HG03103 (cell line): ENCODE measurements at regions not wholly inside any gene's neighbourhood (a gene's known extent, or its start where the extent isn't known, plus 50 kb on each side); places are given as distances from the start of the nearest gene placed in this dataset.

Experiments used
- ATAC-seq: cut with Tn5 transposase; IDR thresholded peaks from one replicate; pipeline ENCODE4 v1.9.1; 2021; ENCODE audit warnings: low read depth; ENCODE audit not compliant: unreplicated experiment

DNA sequence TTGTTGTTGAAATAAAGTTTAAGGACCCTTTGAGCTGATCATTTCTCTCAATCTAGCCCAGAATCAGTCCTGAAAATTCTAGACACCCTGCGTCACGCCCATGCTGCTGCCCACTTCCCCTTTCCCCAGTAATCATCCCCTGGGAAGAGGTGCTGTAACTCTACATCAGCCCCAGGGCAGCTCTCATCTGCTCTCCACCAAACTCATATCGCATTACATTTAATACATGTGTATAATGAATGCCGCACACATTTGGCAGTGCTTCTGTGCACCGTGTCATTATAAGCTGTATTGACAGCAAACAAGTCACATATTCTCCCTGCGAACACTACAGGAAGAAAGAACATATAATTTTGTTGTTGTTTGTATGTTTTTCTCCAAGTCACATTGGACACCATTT, 539.7 kb upstream of the DAB1 start:
- no peak for ATAC-seq

DNA sequence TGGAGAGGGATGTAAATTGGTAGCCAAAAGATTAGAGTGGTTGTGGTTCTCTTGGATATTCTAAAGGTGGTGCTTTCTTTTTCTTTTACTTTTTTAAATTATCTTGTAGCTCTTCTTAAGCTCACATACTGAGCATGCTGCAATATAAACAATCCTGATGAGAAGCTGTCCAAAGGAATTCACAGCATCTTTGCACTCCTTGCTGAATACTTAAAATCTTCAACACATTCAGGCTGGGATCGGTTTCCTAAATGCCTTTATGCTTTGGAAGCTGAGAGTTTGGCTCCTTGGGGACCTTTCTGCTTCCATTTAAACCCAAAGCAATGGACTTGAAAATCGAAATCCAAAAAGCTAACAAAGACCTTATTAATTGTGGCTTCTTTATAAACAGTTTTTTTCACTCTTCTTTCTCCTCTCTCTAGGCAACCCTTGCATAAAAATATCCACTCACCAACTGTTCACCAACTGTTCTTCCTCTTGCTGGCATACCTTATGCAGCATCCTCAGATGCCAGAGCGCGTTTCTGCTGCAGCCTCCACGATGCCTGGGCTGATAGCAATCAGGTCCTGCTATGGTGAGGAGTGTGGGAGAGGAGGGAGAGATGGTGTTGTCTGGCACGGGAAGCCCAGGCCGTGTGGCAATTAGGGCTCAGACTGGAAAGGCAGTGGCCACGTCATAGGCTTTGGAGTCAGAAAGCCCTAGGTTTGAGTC, 535.8 kb upstream of the DAB1 start:
- no peak for ATAC-seq

DNA sequence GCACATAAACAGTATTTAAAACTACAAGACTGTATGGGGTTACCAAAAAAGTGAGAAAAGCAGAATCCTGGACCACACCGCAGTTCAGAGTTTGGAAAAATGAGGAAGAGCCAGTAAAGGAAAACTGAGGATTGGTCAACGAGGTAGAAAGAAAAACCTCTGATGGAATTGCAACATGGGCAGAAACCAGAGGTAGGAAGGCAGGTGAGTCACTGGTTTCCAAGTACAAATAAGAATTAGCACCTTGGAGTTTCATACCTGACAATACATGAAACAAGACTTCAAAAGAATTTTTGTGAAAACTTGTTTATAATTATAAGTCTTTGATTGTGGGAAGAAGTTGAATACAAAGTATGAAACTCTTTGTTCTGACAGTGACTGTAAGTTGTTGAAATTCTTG, 533.7 kb upstream of the DAB1 start:
- no peak for ATAC-seq

DNA sequence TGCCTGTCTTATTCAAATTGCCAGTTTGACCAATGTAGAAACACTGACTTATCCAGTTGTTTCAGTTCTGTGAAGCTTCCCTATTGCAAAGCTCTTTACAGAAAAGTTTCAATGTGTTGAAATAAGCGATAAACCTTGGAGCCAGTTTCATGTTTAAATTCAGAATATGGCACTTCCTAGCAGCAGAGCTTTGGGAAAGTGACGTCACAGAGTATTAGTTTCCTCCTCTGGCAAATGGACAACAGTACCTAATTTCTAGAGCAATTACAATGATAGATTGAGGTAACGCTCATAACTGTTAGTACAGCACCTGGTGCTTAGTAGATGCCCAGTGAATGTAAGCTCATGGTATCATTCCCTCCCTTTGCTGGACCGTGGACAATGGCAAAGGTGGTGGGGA, 527.5 kb upstream of the DAB1 start:
- ATAC-seq: no peak

GRCh38 chr1:57949168-57949567, 525.3 kb upstream of the DAB1 start:
- ATAC-seq: no peak

- ATAC-seq: no peak
Observed at GRCh38 chr1:57947471-57947870, 523.6 kb upstream of the DAB1 start.

- ATAC-seq: no peak
Observed at GRCh38 chr1:57945045-57945444, 521.2 kb upstream of the DAB1 start.

DNA sequence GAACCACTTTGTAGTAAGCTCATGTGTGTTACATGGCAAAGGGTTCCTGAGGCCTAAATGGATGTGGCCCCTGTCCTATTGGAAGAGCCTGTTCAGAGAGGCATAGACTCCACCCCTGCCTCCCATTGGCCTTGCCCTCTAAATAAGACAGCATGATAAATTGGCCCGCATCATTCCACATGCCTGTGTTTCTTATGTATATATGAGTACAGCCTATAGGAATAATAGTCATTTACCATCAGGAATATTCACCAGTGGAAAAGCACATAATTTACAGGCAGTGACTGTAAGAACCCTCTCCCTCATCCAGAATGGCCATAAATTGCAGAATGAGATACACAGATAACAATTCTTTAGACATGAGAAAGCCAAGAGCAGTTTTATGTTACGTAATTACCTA, 519.5 kb upstream of the DAB1 start:
- no peak for ATAC-seq

DNA sequence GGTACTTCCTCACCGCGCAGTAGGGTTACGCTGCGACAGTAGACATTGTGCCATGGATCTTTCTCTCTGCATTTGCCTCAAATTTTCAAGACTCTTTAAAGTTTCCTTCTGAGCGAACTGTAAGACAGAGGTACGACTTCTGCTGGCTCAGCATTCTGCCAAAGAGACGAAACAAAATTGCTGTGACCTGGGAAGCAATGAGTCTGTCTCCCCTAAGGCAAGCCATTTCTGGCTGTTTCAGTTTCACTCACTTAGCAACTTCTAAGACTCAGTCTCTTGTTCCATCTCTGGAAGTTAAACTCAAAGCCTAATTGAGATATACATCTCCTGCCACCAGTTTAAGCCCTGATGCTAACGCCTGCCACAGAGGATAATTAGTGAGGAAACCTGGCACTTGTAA, 510.9 kb upstream of the DAB1 start:
- ATAC-seq: no peak

DNA sequence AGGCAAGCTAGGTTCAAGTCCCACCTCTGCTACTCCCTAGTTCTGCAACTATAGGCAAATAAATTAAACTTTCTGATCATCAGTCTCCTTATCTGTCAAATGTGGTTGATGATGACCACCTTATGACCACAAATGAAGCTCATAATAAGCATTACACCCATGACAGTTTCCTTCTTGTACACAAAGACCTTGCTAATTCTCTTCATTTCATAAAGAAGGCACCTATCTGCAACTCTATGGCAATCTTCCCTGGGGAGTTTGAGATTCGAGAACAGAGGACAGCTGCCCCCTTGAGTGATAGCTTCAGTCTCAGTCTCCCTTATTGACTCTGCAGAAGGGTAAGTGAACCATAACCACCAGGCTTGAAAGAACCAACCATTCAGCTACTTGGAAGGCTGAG, 503.1 kb upstream of the DAB1 start:
- ATAC-seq: no peak

DNA sequence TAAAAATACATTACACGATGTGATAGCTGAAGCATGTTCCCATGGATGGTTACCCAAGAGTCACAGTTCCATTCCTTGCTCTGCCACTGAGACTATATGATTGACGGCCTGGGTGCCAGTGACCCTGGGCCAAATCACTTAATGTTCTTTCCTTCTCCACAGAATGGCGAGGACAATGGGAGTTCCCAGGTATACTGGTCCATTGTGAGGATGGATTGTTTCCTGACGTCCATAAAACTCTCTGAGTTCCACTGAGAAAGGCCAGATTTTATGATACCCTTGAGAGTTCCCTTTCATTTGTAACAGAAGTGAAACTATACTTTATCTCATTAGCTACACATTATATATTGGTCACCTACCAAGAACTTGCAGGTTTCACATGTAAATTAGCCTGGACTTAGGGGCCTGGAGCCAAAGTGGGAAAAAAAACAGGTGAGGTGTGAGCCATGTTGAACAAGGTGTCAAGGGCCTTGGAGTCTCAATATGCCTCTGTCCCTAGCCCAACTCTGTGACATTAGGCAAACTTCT, 502.2 kb upstream of the DAB1 start:
- ATAC-seq: no peak

DNA sequence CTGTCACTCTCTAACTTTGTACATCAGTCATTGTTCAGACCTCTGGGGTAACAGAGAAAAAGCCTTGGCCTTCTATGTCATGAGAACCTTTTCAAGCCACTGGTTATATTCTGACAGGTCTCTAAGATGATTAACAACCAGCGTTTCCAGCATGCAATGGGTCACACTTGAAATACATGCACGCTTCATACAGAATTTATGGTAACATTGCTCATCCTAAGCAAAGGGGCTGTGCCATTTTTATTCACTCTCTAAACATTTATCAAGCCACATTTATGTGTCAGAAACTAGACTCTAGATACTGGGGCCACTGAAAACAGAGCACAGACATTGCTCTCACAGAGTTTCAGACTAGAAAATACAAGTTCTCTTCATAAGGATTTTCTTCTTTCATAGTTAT, 501.4 kb upstream of the DAB1 start:
- ATAC-seq: no peak

DNA sequence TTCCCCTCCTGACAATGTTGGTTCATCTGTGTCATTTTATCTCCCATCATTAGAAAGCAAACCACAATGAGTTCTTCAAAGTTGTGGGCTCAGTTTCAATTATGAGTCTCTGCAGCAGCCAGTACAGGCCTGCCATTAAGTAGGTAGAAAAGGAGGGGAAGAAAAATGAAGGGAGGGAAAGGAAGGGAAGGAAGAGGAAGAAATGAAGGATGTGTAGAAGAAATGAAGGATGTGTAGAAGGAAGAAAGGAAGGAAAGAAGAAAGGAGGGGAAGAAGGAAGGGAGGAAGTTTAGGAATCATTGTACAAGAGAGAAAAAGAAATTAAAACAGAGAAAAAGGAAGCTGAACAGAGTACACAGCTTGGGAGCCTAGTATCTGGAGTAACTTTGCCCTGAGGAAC, 498.3 kb upstream of the DAB1 start:
- ATAC-seq: no peak

DNA sequence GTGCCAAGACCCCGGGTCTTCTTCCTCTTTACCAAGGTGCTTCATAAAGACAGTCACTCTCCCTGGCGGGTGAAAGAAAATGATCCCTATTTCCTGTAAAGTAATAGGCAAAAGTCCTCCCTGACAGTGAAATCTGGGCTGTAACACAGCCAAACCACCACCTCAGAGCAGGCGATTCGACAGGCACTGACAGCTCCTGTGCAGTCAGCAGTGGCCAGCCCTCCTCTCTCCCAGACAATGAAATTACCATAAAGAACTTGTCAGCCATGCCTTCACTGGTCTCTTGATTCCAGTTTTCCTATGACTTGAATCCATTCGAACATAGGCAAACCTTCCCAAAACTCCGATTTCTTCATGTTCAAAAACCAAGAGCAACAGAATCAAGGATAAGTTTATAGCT, 492.2 kb upstream of the DAB1 start:
- ATAC-seq: no peak

DNA sequence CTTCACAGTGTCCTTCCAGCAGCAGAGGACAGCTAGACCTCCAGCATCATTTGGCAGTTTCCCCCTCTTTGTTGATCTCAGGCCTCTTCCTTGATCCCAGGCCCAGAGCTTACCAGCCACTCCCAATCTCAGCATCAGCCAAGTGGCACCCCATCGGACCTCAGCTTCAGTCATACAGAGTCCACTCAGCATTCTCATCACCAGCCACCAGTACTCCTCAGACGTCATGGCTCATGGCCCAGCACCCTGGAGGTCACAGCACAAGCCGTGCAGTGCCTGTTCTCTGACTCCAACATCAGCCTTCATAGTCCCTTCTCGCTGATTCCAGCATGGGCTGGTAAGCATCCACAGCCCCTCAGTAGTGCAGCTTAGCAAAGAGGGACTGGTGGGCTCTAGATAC, 487.6 kb upstream of the DAB1 start:
- ATAC-seq: no peak

- ATAC-seq: no peak
Observed at GRCh38 chr1:57910782-57911181, 486.9 kb upstream of the DAB1 start.

GRCh38 chr1:57910305-57910704, 486.4 kb upstream of the DAB1 start:
- ATAC-seq: no peak

DNA sequence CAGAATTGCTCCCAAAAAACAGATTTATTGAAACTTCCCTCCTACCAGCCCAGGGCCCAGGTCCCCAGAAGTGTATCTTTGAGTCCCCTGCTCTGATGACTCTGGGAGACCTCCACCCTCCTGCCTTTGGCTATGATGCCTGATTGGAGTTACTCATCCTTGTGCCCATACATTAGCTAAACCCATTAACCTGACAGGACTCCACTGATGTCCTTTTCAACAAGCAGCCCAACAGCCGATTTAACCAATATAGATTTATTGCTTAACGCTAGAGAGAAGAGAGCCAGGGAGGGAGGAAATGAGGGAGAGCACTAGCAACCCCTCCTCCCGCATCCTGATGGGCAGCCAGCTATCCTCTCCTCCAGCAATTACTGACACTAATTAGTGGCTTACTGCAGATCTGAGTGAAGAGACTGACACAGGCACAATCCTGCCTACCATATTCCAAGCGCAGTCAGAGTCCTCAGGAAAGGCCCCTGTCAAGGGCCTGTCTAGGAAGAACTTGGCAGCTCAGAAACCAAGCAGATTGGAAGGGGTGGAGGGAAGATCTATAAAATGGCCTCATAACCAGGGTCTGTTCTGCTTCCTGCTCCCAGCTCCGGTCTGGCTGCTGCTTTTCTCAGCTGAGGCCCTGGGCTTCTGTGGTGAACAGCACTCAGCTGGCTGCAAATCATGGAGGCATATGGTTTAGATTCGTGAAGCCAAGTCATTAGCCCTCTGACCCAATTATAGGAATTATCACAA, 484.5 kb upstream of the DAB1 start:
- ATAC-seq: no peak

DNA sequence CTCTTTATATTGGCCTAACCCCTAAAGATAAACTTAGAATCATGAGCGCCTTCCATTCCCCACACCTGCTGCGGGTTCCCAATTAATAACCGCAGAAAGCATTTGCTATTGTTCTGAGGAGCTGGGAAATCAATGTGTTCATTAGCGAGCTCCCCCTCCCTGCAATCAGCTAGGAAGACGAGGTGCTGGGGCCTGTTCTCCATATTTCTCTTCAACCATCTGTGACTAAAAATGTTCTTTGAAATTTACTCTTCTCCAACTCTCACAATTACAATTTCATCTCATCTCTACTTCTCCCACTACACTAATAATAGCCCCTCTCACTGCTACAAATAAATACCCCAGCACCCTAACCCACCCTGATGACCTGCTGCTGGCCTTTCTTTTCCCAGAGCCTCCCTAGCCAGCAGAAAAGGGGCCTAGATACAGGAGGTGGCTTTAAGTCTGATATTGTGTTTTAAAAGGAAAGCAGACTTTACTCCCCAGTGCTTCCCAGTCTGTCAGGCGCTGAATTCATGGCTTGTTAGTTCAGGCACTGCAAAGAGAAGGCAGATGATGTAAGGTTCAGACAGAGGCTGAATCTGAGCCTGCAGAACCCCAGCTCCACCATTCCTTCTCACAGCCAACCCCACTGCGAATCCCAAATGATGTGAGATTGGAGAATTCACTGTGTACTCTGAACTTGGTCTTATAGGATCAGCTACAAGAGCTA, 477.5 kb upstream of the DAB1 start:
- ATAC-seq: no peak

DNA sequence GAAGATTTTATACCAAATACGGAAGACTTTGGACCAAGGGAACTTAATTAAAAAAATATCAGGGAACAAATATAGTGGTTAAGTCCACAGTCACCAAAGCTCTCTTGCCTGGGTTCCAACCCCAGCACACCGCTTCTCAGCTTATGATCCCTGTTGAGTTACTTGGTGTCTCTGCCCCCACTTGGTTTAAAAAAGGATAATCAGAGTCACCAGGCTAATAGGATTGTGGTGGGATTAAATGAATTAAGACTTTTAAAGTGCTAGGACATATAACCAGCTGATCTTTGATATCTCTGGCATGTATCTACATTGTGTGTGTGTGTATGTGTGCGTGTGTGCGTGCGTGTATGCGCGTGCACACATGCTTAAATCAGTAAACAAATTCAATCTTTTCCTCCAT, 474.7 kb upstream of the DAB1 start:
- ATAC-seq: no peak

DNA sequence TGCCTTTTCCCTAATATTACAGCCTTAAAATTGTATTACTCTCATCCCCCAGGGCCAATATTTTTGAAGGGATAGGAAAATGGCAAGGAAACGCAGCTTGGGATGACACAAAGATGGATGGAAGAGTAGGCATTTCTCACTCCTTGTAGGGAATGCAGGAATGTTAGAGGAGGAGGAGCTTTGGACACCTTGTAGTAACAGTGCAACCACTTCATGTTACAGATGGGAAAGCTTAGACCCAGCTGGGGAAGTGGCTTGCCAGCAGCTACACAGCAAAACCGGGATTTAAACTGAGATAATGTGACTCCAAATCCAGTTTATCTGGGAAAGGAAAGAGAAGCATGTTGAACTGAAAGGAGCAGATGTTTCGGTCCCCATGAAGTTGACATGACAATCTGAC, 473.7 kb upstream of the DAB1 start:
- ATAC-seq: no peak

GRCh38 chr1:57894315-57894714, 470.5 kb upstream of the DAB1 start:
- ATAC-seq: no peak
